HG03108 (cell line): ENCODE measurements at regions not wholly inside any gene's neighbourhood (a gene's known extent, or its start where the extent isn't known, plus 50 kb on each side); places are given as distances from the start of the nearest gene placed in this dataset.
"Not testable (repeated sequence)": the region's sequence is repeated elsewhere in the genome, so short reads cannot be mapped to it uniquely, and the experiment has no call there.

Source experiments
- ATAC-seq: cut with Tn5 transposase; IDR thresholded peaks from one replicate; pipeline ENCODE4 v1.9.1; 2021; ENCODE audit warnings: moderate library complexity; ENCODE audit not compliant: unreplicated experiment

DNA sequence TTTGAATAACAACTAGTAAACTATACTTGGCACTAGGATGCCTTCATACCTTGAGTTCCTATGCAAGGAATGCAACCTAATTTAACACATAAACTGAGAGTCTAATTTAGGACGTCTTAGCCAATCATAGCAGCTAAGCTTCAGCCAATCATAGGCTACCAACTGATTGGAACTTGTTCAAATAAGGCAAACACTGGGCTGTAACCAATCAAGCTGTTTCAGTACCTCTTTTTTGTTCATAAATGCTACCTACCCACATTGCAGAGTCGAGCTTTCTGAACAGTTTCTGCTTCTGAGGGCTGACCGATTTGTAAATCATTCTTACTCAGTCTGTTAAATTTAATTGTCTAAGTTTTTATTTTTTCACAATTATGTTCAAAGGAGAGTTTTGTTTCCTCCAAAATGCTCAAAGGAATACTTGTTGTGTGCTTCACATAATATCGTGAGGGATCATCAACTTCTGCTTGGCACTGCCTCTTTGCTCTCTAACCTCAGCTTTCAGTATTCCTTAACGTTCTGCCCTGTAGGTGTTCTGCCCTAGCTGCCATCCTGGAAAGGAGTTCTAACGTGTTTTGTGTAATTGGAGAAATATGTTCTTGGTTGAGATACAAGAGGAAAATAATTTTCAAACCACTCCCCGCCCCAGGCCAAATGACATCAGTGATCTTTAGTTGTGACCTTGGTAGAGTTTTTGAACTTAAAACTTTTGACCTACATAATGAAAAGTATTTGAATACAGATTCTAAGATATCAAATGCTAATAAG, 380.4 kb upstream of the MIS18BP1 start:
- ATAC-seq, result no peak

DNA sequence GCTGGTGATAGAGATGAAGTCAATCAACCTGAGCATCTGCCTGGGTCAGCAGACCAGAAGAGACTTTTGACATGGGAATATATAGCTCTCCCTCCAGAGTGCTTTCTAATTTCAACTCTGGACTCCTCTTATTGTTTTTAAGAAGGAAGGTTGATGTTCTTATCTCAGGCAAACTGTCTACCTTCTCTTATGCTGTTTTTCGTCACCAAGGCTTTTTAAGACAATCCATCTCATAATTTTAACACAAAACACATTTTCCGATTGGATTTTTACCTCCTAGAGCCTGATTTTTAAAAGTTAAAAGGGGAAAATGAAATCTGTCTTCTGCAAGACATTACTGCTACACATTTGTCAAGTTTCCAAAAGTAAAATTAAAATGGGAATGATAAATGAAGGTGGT, 368.7 kb upstream of the MIS18BP1 start:
- ATAC-seq, result no peak

DNA sequence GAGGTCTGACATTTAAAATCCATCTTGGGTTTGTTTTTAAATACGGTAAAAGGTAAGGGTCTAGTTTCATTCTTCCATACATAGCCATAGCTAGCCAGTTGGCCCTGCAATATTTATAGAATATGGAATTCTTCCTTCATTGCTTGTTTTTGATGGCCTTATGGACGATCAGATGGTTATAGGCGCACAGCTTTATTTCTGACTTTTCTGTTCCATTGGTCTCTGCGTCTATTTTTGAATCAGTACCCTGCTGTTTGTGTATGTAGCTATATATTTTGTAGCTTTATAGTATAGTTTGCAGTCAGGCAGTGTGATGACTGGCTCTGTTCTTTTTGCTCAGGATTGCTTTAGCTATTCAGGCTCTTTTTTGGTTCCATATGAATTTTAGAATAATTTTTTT, 366.8 kb upstream of the MIS18BP1 start:
- ATAC-seq, result no peak

DNA sequence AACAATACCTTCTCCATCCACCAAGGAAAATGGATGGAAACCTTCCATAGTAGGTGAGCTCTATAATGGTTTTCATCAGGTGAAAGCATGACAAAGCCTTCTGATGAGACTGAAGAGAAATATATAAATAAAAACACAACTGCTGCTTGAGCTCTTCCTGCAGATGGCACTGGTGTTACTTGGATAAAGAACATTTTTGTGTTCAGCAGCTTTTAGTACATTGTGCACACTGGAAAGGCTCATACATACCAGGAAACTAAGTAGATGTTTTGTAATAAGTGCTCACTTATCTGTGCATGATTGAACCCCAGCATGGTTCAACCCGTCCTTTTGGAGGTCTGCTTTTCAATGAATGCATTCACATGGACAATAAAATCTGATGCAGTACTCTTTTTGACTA, 357.3 kb upstream of the MIS18BP1 start:
- ATAC-seq, result no peak

DNA sequence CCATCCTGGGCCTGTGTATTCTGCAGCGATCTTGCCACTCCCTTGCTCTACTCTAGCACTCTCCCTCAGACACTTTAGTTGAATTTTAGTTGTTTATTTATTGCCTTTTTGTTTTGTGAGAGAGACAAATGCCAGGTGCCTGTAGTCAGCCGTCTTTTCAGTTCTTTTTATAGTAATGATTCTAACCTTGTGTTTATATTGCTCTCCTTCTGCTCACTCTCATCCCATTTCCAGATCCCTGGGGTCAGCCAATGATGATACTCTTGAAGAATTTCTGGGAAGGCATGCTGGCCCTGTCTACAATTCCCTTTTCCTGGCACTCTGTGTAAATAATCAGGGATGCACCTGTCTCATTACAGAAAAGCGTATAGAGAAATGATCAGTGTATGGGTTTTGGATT, 334.1 kb upstream of the MIS18BP1 start:
- ATAC-seq, result no peak

DNA sequence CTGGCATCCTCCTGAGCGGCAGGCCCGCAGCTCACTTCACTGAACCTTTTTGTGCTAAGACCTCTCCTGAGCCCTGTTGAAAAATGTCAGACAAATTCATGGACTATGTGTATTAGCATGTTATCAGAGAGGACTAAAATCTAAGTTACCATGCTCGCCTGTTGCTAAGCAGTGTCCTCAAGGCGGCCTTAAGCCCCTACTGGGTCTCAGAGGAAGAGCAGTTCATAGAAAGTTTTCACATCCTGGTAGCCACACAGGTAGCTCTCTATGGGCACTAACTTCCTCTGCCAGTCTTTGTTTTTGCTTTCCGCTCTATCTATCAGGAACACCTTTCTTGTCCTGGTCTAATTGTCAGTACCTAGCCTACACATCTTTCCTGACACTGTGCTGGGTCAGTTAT, 306.6 kb upstream of the MIS18BP1 start:
- ATAC-seq, result no peak

DNA sequence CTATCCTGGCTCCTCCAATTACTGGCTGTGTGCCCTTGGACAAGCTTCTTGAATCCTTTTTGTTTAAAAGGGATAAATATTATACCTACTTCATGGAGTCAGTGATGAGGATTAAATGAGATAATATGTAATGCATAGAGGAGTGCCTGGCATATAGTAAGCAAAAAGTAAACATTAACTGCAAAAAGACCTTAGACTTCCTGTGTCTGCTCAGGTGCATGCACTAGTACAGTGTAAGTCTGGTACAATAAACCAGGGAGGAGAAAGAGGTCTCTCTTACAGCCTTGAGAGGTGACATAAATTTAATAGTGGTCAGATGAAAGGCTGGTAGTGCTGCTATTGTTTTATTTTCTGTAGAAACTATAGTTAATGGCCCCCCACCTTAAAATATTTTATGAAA, 305.2 kb upstream of the MIS18BP1 start:
- ATAC-seq, result no peak

- ATAC-seq, result no peak
Measured at GRCh38 chr14:45553981-45554380, 301.0 kb upstream of the MIS18BP1 start.

DNA sequence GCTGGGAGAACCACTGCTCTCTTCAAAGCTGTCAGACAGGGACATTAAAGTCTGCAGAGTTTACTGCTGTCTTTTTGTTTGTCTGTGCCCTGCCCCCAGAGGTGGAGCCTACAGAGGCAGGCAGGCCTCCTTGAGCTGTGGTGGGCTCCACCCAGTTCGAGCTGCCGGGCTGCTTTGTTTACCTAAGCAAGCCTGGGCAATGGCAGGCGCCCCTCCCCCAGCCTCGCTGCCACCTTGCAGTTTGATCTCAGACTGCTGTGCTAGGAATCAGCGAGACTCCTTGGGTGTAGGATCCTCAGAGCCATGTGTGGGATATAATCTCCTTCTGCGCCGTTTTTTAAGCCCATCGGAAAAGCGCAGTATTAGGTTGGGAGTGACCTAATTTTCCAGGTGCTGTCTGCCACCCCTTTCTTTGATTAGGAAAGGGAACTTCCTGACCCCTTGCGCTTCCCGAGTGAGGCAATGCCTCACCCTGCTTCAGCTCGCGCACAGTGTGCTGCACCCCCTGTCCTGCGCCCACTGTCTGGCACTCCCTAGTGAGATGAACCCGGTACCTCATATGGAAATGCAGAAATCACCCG, 298.3 kb upstream of the MIS18BP1 start:
- ATAC-seq, result not testable (repeated sequence)

DNA sequence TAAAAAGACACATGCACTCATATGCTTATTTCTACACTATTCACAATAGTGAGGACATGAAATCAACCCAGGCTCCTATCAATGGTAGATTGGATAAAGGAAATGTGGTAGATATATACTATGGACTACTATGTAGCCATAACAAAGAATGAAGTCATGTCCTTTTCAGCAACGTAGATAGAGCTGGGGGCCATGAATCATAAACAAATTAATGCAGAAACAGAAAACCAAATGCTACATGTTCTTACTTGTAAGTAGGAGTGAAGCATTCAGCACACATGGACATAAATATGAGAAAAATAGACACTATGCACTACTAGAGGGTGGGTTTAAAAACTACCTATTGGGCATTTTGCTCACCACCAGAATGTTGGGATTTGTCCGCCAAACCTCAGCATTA, 278.0 kb upstream of the MIS18BP1 start:
- no peak for ATAC-seq

GRCh38 chr14:45526715-45527549, 273.9 kb upstream of the MIS18BP1 start:
- no peak for ATAC-seq

GRCh38 chr14:45519766-45520165, 266.8 kb upstream of the MIS18BP1 start:
- ATAC-seq, result no peak

DNA sequence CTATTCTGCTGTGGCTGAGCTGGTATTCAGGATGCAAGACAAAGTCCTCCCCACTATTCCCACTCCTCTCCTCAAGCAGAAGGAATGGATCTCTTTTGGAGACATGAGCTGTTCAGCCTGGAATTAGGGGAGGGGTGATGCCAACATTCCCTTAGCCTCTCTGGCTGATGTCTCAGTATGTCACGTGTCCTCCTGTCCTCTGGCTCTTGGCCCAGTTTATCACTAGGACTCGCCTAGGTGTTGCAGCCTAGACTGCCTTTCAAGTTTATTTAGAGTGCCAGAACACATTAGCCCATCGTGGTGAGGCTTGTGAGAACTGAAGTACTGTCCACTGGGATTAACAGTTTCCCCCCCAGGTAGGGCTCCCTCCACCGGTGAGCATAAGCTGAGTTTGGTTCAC, 239.9 kb upstream of the MIS18BP1 start:
- ATAC-seq, result no peak

DNA sequence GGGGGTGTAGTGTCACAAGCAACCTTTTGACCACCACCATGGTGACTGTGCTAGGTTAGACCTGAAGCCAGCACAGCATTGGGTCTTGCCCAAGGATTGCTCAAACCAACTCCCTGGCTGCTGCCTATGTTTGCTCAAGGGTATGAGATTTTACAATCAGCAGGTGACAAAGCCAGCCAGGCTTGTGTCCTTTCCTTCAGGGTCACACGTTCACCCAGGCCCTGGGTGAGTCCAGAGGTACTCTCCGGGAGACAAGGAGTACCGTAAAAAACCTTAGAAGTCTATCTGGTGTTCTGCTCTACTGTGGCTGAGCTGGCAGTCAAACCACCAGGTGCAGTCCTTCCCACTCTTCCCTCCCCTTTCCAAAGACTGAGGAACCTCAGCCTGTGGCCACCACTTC, 238.9 kb upstream of the MIS18BP1 start:
- no peak for ATAC-seq

- no peak for ATAC-seq
Measured at GRCh38 chr14:45486599-45486998, 233.6 kb upstream of the MIS18BP1 start.

GRCh38 chr14:45467023-45467422, 214.0 kb upstream of the MIS18BP1 start:
- ATAC-seq, result no peak

GRCh38 chr14:45434221-45434620, 181.2 kb upstream of the MIS18BP1 start:
- no peak for ATAC-seq

GRCh38 chr14:45426685-45427282, 173.8 kb upstream of the MIS18BP1 start:
- no peak for ATAC-seq

GRCh38 chr14:45406942-45407341, 153.9 kb upstream of the MIS18BP1 start:
- no peak for ATAC-seq

GRCh38 chr14:45400950-45401640, 148.1 kb upstream of the MIS18BP1 start:
- ATAC-seq, result no peak

GRCh38 chr14:45400509-45400908, 147.5 kb upstream of the MIS18BP1 start:
- no peak for ATAC-seq
